Upper lobe of left lung (tissue), 4 donors: ENCODE measurements at regions not wholly inside any gene's neighbourhood (a gene's known extent, or its start where the extent isn't known, plus 50 kb on each side); places are given as distances from the start of the nearest gene placed in this dataset.

ENCODE experiments used
- CTCF ChIP-seq, 6 experiments: fragments of 450-650 bp in 4 of 6; fragments of 200-600 bp in 2 of 6; sonication (generic) in 2 of 6; IDR thresholded peaks; one replicate each; pipeline ENCODE4 v1.5.1; 2016 to 2019; ENCODE audit warnings: antibody characterized with exemption in 6 of 6
- EP300 ChIP-seq, 4 donors: sonication (generic); formaldehyde crosslinking; IDR thresholded peaks; one replicate each; pipeline ENCODE4 v1.5.1; 2017; ENCODE audit warnings: antibody characterized with exemption in 4 of 4, control low read depth in 2 of 4
- POLR2A ChIP-seq, 4 donors: fragments of 450-650 bp; IDR thresholded peaks; one replicate each; pipeline ENCODE4 v1.5.1; 2016 to 2017; ENCODE audit warnings: antibody characterized with exemption in 4 of 4, mild to moderate bottlenecking in 2 of 4

- no peak for TF ChIP-seq CTCF (IDR thresholded peaks at IDR 0.05)
- no peak for TF ChIP-seq POLR2A (IDR thresholded peaks at IDR 0.05)
- TF ChIP-seq EP300 (IDR thresholded peaks at IDR 0.05): no peak
Measured at GRCh38 chr12:9405886-9406563, 197.8 kb upstream of the PZP start.
